Activated CD8-positive, alpha-beta memory T cell treated with anti-CD3 and anti-CD28 coated beads for 24 hours (primary cell): ENCODE measurements at regions not wholly inside any gene's neighbourhood (a gene's known extent, or its start where the extent isn't known, plus 50 kb on each side); places are given as distances from the start of the nearest gene placed in this dataset.
"Not testable (repeated sequence)": the region's sequence is repeated elsewhere in the genome, so short reads cannot be mapped to it uniquely, and the experiment has no call there.

Experiments
- DNase-seq: peaks from one replicate; pipeline ENCODE4 v3.0.0-alpha.2; 2020

DNA sequence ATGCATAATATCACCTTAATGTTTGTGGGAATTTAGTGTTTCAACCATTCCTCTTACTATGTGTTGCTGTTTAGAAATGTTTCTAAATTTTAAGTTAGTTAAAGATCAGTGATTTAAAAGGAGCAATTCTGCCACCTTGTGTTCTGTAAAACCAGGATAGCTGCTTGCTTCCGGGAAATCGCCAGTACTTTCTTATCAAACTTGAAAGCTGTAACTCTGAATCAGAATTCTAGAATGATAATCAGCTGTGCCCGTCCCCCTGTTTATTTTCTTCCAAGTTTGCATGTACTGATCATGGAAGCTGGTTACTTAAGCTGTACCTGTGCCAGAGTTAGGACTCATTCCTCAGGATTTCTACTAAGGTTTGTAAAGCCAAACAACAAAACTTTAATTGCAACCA, 656.4 kb downstream of the LTN1 start:
- no peak for DNase-seq

DNA sequence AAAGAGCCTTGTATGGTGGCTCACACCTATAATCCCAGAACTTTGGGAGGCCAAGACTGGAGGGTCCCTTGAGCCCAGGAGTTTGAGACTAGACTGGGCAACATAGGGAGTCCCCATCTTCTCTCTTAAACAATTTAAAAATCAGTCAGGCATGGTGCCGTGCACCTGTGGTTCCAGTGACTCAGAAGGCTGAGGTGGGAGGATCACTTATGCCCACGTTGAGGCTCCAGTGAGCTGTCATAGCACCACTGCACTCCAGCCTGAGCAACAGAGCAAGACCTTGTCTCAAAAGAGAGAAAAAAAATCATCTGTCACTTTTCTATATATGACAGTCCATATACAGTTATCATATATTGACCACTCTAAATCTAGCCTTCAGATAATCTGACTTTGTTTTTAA, 658.3 kb downstream of the LTN1 start:
- DNase-seq, result no peak

GRCh38 chr21:28333578-28334075, 659.0 kb downstream of the LTN1 start:
- no peak for DNase-seq

- no peak for DNase-seq
Observed at GRCh38 chr21:28332796-28333195, 659.9 kb downstream of the LTN1 start.

DNA sequence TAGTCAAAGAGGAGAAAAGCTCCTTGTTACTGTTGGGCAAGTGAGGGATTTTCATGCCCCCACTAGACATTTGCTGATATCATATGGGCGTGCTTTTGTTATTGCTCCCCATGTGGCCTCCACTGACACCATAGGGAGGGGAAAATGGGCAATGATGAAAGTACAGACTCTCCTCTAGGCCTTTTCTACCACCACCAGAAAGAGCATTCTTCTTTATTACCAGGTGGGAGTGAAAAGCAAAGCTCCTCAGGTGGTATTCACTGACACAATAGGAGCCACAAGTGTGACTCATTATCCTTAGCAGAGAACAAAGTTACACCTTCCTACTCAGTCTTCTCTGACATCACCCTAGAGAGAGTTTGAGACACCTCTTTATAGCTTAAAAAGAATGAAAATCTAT, 667.1 kb downstream of the LTN1 start:
- no peak for DNase-seq

DNA sequence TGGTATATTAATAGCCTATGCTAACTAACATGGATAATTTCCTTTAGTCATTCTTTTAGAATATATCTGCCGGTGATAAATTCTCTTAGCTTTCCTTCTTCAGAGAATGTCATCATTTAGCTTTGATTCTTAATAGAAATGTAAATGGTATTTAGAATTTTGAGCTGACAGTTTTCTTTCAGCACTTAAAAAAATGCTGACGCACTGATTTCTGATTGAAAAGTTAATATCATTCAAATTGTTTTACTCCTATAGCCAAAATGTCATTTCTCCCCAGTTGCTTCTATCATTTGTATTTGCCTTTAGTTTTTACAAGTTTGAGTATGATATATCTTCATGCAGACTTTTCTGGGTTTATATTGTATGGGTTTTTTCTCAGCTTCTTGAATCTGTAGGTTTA, 668.0 kb downstream of the LTN1 start:
- no peak for DNase-seq

GRCh38 chr21:28317177-28317950, 675.3 kb downstream of the LTN1 start:
- DNase-seq, result no peak

DNA sequence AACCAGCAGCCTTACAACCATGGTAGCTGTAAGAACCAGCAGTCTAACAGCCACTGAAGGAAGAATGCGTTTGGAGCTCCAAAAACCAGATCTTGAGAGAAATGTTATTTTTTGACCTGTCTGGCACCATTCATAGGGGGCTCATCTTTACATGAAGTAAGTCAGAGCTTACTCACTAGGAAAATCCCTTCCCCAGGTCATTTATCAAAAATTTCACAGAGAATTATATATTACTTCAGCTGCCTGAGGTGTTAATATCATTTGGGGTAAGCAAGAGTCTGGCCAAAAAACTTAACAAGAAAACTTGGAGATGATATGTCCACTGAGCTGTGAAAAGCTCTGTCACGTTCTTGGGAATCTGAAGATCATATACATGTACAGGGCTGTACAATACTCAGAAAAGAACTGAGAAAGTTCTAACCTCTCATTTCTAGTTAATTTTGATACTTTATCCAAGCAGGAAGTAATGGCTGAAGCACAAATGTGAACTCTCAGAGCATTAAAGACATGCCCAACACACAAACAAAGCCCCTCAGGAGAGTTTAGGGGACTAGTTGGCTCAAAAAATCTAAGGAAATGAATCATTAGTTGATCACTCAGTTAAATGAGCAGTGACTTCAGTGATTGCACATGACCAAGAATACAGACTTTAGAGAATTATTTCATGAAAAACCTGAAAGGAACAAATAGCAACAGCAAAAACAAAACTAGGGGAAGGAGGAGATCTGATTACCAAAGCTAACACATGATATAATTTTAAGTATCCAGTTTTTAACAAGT, 681.1 kb downstream of the LTN1 start:
- DNase-seq, result no peak

GRCh38 chr21:28310711-28311110, 682.0 kb downstream of the LTN1 start:
- DNase-seq, result no peak

- no peak for DNase-seq
Observed at GRCh38 chr21:28310171-28310685, 682.4 kb downstream of the LTN1 start.

DNA sequence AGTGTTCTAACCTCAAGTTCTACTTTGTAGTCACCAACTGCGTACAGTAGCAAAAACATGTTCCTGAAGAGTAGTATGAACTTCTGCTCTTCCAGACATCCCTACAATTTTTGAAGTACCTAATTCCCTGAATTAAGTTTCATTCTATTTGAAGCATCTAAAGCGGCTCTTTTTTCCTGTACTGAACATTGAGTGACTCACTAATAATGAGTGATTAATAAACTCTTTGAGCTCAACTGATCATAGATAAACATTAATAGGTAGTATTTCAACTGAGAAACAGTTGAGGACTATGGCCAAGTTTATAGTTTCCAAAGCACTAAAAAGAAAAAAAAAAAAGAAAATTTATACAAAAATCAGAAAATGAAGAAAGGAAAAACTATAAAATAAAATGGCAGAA, 683.1 kb downstream of the LTN1 start:
- no peak for DNase-seq

DNA sequence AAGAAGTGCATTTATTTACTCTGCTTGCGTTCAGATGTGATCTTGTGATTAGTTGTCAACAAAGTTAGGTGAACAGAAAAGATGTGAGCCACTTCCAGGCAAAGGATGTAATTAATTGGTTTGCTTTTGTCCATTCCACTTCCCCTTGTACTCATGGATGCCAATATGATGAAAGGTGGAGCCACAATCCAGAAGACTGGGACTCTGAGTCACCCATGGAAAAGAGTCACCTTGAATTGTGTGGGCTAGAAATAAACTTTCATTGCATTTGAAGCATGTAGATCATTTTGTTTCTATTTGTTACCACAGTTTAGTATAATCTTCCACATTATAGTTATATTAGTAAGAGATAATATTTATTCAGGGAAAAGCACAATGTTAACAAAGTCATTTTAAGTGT, 684.2 kb downstream of the LTN1 start:
- no peak for DNase-seq

- DNase-seq, result no peak
Observed at GRCh38 chr21:28299946-28300345, 692.7 kb downstream of the LTN1 start.

- DNase-seq, result no peak
Observed at GRCh38 chr21:28298251-28298672, 694.4 kb downstream of the LTN1 start.

DNA sequence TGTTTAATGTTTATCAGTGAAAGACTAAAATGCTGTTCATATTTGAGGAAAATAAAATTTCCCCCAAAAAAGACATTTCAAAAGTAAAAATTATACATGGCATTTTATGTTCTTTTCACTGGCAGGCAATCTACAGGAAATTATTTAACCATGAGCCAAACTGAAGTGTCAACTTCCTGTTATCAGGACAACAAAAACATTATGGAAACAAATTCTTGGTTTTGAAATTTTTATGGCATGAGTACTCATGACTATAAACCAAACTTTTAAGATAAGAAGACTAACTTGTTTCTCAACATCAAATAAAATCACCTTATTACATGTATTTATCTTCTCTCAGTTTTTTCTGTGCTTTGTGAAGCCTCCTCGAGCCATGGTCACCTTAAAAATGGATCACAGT, 698.6 kb downstream of the LTN1 start:
- DNase-seq, result no peak

DNA sequence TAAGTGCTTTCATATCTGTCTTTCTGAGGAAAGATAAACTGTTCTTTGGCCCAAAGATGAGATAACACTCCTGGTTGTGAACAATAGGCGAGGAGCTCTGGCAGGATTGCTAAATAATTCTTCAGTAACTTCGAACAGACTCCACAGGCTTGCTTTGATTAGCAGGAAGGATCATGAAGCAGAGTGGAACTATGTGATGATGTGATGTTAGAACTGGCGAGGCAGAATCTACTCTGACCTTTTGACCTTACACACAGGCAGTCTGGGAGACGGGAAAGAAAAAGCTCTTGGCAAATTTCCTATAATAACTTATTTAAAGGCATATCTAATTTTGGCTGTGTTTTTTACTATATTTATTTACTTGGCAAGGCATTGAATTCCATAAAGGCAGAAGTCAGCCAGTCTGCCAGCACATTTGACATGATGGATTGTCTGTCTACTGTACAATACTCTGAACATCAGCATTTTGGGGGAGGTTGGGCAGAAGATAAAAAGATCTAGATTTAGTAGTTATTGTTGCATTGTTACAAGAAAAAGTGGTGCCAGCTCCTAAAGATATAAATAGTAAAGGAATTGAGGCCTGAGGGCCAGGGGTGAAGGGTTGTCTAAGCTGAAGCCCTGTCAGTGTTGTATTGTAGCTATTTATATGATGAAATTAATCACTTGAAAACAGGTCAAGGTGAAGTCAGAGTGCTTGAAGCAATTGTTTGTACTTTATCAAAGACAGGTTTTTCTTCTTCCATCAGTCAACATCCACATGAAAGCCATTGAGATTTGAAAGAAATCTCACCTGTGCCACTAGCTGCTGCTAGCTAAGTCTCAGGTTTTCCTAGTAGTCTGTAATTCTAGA, 708.8 kb downstream of the LTN1 start:
- DNase-seq, result no peak

DNA sequence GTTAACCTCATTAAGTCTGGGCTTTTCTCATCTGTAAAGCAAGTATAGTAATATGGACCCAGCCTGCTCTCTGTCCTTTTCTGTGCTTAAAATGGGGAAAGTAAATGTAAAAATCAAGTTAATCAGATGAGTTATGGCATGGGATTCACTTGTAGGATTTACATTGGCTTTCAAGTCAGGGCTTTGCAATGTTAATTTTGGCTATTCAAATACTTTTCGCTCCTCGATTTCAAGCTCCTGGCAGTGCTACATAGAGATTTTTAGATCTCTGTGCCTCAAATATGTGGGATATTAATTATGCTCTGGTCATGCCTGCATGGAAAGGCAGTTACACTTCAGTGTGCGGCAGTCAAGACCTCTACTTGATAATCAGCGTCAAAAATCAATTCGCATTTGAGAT, 709.8 kb downstream of the LTN1 start:
- no peak for DNase-seq

- DNase-seq, result not testable (repeated sequence)
Observed at GRCh38 chr21:28281357-28281756, 711.3 kb downstream of the LTN1 start.

- no peak for DNase-seq
Observed at GRCh38 chr21:28280611-28281010, 712.1 kb downstream of the LTN1 start.

GRCh38 chr21:28277324-28277723, 715.4 kb downstream of the LTN1 start:
- DNase-seq, result no peak

GRCh38 chr21:28272272-28272992, 720.2 kb downstream of the LTN1 start:
- no peak for DNase-seq

GRCh38 chr21:28269173-28269572, 723.5 kb downstream of the LTN1 start:
- DNase-seq, result no peak
